Thoracic aorta (tissue), 2 donors: ENCODE measurements at regions not wholly inside any gene's neighbourhood (a gene's known extent, or its start where the extent isn't known, plus 50 kb on each side); places are given as distances from the start of the nearest gene placed in this dataset.

Experiments
- ATAC-seq: fragments of 150-250 bp; one replicate; pipeline ENCODE4 v1.8.0; 2017; ENCODE audit warnings: low read depth; ENCODE audit not compliant: insufficient number of reproducible peaks, low FRiP score
- DNase-seq: peaks from one replicate; pipeline ENCODE4 v3.0.0-alpha.2; 2020; ENCODE audit warnings: low spot score
- H3K27ac ChIP-seq, 2 donors: fragments of 200-600 bp; sonication (generic); 1 replicate in 1 of 2; 2 replicates in 1 of 2; pipeline ENCODE4 v1.5.1; 2016; ENCODE audit warnings: mild to moderate bottlenecking in 2 of 2, moderate library complexity in 2 of 2
- H3K27me3 ChIP-seq: fragments of 200-600 bp; sonication (generic); replicated peaks from 2 replicates; pipeline ENCODE4 v1.6.0; 2016; ENCODE audit warnings: mild to moderate bottlenecking; ENCODE audit not compliant: insufficient read depth
- H3K36me3 ChIP-seq: fragments of 200-600 bp; sonication (generic); one replicate; pipeline ENCODE4 v1.5.1; 2016
- H3K4me1 ChIP-seq, 2 donors: fragments of 200-600 bp; sonication (generic); 1 replicate in 1 of 2; 2 replicates in 1 of 2; pipeline versions ENCODE4 v1.5.1 to v1.6.0; 2016; ENCODE audit warnings: low read depth in 2 of 2, mild to moderate bottlenecking in 1 of 2; ENCODE audit not compliant: control insufficient read depth in 1 of 2
- H3K4me3 ChIP-seq: fragments of 200-600 bp; sonication (generic); 2 replicates; pipeline ENCODE4 v1.5.1; 2016; ENCODE audit warnings: mild to moderate bottlenecking
- H3K9me3 ChIP-seq: fragments of 200-600 bp; sonication (generic); 2 replicates; pipeline ENCODE4 v1.5.1; 2016
- TF ChIP-seq, protein P1 (sequence below): fragments of 200-600 bp; sonication (generic); IDR thresholded peaks from one replicate; pipeline ENCODE4 v1.5.1; 2019; ENCODE audit warnings: antibody characterized with exemption

- ATAC-seq, result no peak
- no peak overlapping the region for H3K4me3 ChIP-seq
- H3K9me3 ChIP-seq, result no peaks in the 10 kb centered on the region
- DNase-seq, result no peak
- H3K27me3 ChIP-seq, result no peaks in the 10 kb centered on the region
- H3K27ac ChIP-seq, result no peak overlapping the region
- peaks cover 8 to 25% of the 10 kb centered on the region in 2 donors for H3K4me1 ChIP-seq
- TF ChIP-seq, protein P1, sequence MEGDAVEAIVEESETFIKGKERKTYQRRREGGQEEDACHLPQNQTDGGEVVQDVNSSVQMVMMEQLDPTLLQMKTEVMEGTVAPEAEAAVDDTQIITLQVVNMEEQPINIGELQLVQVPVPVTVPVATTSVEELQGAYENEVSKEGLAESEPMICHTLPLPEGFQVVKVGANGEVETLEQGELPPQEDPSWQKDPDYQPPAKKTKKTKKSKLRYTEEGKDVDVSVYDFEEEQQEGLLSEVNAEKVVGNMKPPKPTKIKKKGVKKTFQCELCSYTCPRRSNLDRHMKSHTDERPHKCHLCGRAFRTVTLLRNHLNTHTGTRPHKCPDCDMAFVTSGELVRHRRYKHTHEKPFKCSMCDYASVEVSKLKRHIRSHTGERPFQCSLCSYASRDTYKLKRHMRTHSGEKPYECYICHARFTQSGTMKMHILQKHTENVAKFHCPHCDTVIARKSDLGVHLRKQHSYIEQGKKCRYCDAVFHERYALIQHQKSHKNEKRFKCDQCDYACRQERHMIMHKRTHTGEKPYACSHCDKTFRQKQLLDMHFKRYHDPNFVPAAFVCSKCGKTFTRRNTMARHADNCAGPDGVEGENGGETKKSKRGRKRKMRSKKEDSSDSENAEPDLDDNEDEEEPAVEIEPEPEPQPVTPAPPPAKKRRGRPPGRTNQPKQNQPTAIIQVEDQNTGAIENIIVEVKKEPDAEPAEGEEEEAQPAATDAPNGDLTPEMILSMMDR, result no peak
- H3K36me3 ChIP-seq, result no peaks in the 10 kb centered on the region
Observed at GRCh38 chr21:35764077-35764476, 296.2 kb downstream of the SETD4 start.

DNA sequence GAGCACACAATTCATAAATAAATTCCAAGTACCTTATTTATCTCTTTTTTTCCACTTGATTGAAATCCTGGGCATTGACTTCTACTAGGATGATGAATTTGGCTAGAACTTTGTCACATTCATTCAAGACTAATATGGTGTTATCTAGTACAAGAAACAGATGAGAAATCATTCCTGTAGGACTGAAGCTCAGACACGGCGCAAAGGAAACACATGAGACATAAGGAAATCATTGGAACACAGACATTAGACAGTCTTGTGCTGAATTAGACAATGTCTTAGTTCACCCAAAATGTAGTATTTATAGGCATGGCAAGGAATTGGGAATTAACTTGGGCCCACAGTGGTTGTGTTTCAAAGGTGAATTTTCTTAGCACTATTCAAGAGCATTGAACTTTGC is 305.7 kb downstream of the SETD4 start:
- Histone ChIP-seq H3K9me3 (no peaks in the 10 kb centered on the region), H3K27ac (no peak overlapping the region), H3K27me3 (no peaks in the 10 kb centered on the region), H3K4me1 (no peaks in the 10 kb centered on the region), H3K4me3 (no peak overlapping the region), H3K36me3 (no peaks in the 10 kb centered on the region)
- no peak for ATAC-seq
- TF ChIP-seq, protein P1, result no peak
- no peak for DNase-seq

DNA sequence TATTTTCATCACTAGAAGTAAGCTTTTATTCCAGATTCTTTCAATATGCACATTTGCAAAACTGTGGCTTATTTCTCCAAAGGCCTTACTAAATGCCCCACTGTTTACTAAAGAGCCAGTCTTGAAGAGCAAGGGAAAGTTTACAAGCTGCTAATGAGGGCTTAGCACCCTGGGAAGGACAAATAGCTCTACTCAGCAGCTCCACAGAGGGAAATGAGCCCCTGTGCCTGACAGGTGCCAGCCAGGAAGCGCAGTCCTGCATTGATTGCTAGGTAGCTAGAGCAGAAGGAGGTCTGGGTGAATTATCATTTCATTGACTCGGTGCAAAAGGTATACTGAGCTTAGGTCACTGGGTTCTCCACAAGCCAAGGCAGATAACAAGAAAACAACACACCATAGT is 307.0 kb downstream of the SETD4 start:
- Histone ChIP-seq H3K27me3 (no peaks in the 10 kb centered on the region), H3K36me3 (no peaks in the 10 kb centered on the region), H3K9me3 (no peaks in the 10 kb centered on the region), H3K4me1 (no peaks in the 10 kb centered on the region), H3K4me3 (no peak overlapping the region), H3K27ac (no peak overlapping the region)
- no peak for DNase-seq
- no peak for ATAC-seq
- TF ChIP-seq, protein P1, result no peak

GRCh38 chr21:35751171-35751570 is 309.2 kb downstream of the SETD4 start:
- DNase-seq (no peak), ATAC-seq (no peak)
- Histone ChIP-seq H3K36me3 (no peaks in the 10 kb centered on the region), H3K4me3 (no peak overlapping the region), H3K27me3 (no peaks in the 10 kb centered on the region), H3K4me1 (no peaks in the 10 kb centered on the region), H3K27ac (no peak overlapping the region), H3K9me3 (no peaks in the 10 kb centered on the region)
- TF ChIP-seq, protein P1, result no peak

GRCh38 chr21:35749904-35750303 is 310.4 kb downstream of the SETD4 start:
- TF ChIP-seq, protein P1, result no peak
- no peaks in the 10 kb centered on the region for H3K9me3 ChIP-seq
- no peaks in the 10 kb centered on the region for H3K27me3 ChIP-seq
- ATAC-seq (no peak), DNase-seq (no peak)
- no peaks in the 10 kb centered on the region for H3K36me3 ChIP-seq
- H3K4me1 ChIP-seq, result no peaks in the 10 kb centered on the region
- H3K4me3 ChIP-seq, result no peak overlapping the region
- no peak overlapping the region for H3K27ac ChIP-seq
